ENCODE measurements at regions not wholly inside any gene's neighbourhood (a gene's known extent, or its start where the extent isn't known, plus 50 kb on each side); places are given as distances from the start of the nearest gene placed in this dataset.

GRCh38 chr14:36006623-36007022 lies 169.9 kb downstream of the PTCSC3 start:
- POLR2A ChIA-PET, result no interaction called here
- no peaks in the 10 kb centered on the region for H3K79me2 ChIP-seq (ENCODE audit: insufficient read depth)
- no peaks in the 10 kb centered on the region for H3K9me3 ChIP-seq
- no peaks in the 10 kb centered on the region for H3K9me2 ChIP-seq
- H3K36me3 ChIP-seq (replicated peaks in 1 of 2; ENCODE audit: control insufficient read depth in 1 of 2, insufficient read depth in 2 of 2, low read length in 1 of 2), result no peaks in the 10 kb centered on the region
- no peaks in the 10 kb centered on the region for H3F3A ChIP-seq (replicated peaks; ENCODE audit: insufficient read depth)
- 4% methylated on average over 4 of the region's 4 CpGs for WGBS (ENCODE audit: low lambda C conversion rate)
- TF ChIP-seq IRF3 (IDR thresholded peaks at IDR 0.05; ENCODE audit: low read depth, low read length) (no peak), USF1 (IDR thresholded peaks at IDR 0.05; ENCODE audit: borderline replicate concordance, low read depth) (no peak), RFX5 (IDR thresholded peaks at IDR 0.05; ENCODE audit: low read length) (no peak), RCOR1 (IDR thresholded peaks at IDR 0.05; ENCODE audit: low read length) (no peak), MXI1 (IDR thresholded peaks at IDR 0.05; ENCODE audit: low read depth, low read length) (no peak), EZH2phosphoT487 (IDR thresholded peaks at IDR 0.05; ENCODE audit: borderline replicate concordance, low read depth) (no peak)
- no peak overlapping the region for H3K4me3 ChIP-seq (ENCODE audit: low read depth in 2 of 2, low read length in 1 of 2)
- H4K20me1 ChIP-seq (ENCODE audit: insufficient read depth), result no peaks in the 10 kb centered on the region
- no peak overlapping the region for H3K9ac ChIP-seq
- H3K27me3 ChIP-seq (ENCODE audit: insufficient read depth), result peaks cover 15% of the 10 kb centered on the region; the same call in 1 of the 2 replicates
- CTCF ChIA-PET, result no interaction called here
- H3K4me2 ChIP-seq, result no peak overlapping the region
- no peak for DNase-seq
- H3K4me1 ChIP-seq (ENCODE audit: control insufficient read depth in 1 of 2, insufficient read depth in 2 of 2, low read depth in 1 of 2, low read length in 1 of 2), result no peaks in the 10 kb centered on the region
- H3K27ac ChIP-seq (ENCODE audit: low read depth in 2 of 2, low read length in 1 of 2), result no peak overlapping the region
- no peak overlapping the region for H2AFZ ChIP-seq (ENCODE audit: low read depth)

- WGBS (ENCODE audit: low lambda C conversion rate), result 2% methylated on average over 4 of the region's 4 CpGs
- no peaks in the 10 kb centered on the region for H3K4me1 ChIP-seq (ENCODE audit: control insufficient read depth in 1 of 2, insufficient read depth in 2 of 2, low read depth in 1 of 2, low read length in 1 of 2)
- H3K9me2 ChIP-seq, result no peaks in the 10 kb centered on the region
- no peaks in the 10 kb centered on the region for H3K79me2 ChIP-seq (ENCODE audit: insufficient read depth)
- H3K9ac ChIP-seq, result no peak overlapping the region
- no peaks in the 10 kb centered on the region for H3K9me3 ChIP-seq
- H3K36me3 ChIP-seq (replicated peaks in 1 of 2; ENCODE audit: control insufficient read depth in 1 of 2, insufficient read depth in 2 of 2, low read length in 1 of 2), result no peaks in the 10 kb centered on the region
- POLR2A ChIA-PET, result no interaction called here
- no peak overlapping the region for H3K27ac ChIP-seq (ENCODE audit: low read depth in 2 of 2, low read length in 1 of 2)
- no peak for DNase-seq
- H3F3A ChIP-seq (replicated peaks; ENCODE audit: insufficient read depth), result no peaks in the 10 kb centered on the region
- H4K20me1 ChIP-seq (ENCODE audit: insufficient read depth), result no peaks in the 10 kb centered on the region
- no peak for TF ChIP-seq REST (IDR thresholded peaks at IDR 0.05; ENCODE audit: low read depth, low read length)
- TF ChIP-seq GABPA (IDR thresholded peaks at IDR 0.05; ENCODE audit: low read depth), result no peak
- no peak for TF ChIP-seq JUND (IDR thresholded peaks at IDR 0.05)
- TF ChIP-seq RCOR1 (IDR thresholded peaks at IDR 0.05; ENCODE audit: low read length), result no peak
- no peak for TF ChIP-seq MEF2A (IDR thresholded peaks at IDR 0.05; ENCODE audit: borderline replicate concordance, low read depth)
- no peak for TF ChIP-seq TEAD4 (IDR thresholded peaks at IDR 0.05; ENCODE audit: borderline replicate concordance, insufficient read depth)
- no peak for TF ChIP-seq FOXM1 (IDR thresholded peaks at IDR 0.05; ENCODE audit: low read depth)
- no peak for TF ChIP-seq MXI1 (IDR thresholded peaks at IDR 0.05; ENCODE audit: low read depth, low read length)
- no peak for TF ChIP-seq SMC3 (IDR thresholded peaks at IDR 0.05; ENCODE audit: low read depth, low read length)
- CTCF ChIA-PET, result no interaction called here
- H2AFZ ChIP-seq (ENCODE audit: low read depth), result no peak overlapping the region
- peaks cover 15% of the 10 kb centered on the region; the same call in 1 of the 2 replicates for H3K27me3 ChIP-seq (ENCODE audit: insufficient read depth)
- H3K4me2 ChIP-seq, result no peak overlapping the region
- no peak overlapping the region for H3K4me3 ChIP-seq (ENCODE audit: low read depth in 2 of 2, low read length in 1 of 2)
These were observed 170.9 kb downstream of the PTCSC3 start for GRCh38 chr14:36005670-36006069.
